Uterus (tissue), 3 donors: ENCODE measurements at regions not wholly inside any gene's neighbourhood (a gene's known extent, or its start where the extent isn't known, plus 50 kb on each side); places are given as distances from the start of the nearest gene placed in this dataset.

ENCODE experiments used
- DNase-seq, 2 donors: peaks; one replicate each; pipeline ENCODE4 v3.0.0-alpha.2; 2019 to 2020
- H3K27ac ChIP-seq, 2 donors: fragments of 200-600 bp; sonication (generic); 1 replicate in 1 of 2; 2 replicates in 1 of 2; pipeline ENCODE4 v1.5.1; 2016 to 2018
- H3K27me3 ChIP-seq, 2 donors: fragments of 200-600 bp; sonication (generic); one replicate each; pipeline ENCODE4 v1.5.1; 2018 to 2019; ENCODE audit warnings: control low read depth in 1 of 2
- H3K36me3 ChIP-seq, 2 donors: fragments of 200-600 bp; sonication (generic); one replicate each; pipeline ENCODE4 v1.5.1; 2019; ENCODE audit warnings: control low read depth in 1 of 2
- H3K4me1 ChIP-seq, 2 donors: fragments of 200-600 bp; sonication (generic); one replicate each; pipeline ENCODE4 v1.5.1; 2018 to 2019; ENCODE audit warnings: control low read depth in 1 of 2
- H3K4me3 ChIP-seq, 2 donors: fragments of 200-600 bp; sonication (generic); 1 replicate in 1 of 2; 2 replicates in 1 of 2; pipeline ENCODE4 v1.5.1; 2018 to 2019; ENCODE audit warnings: mild to moderate bottlenecking in 1 of 2
- H3K9me3 ChIP-seq, 2 donors: fragments of 200-600 bp; sonication (generic); one replicate each; pipeline ENCODE4 v1.5.1; 2019; ENCODE audit warnings: control low read depth in 1 of 2
- POLR2A ChIP-seq, 2 donors: fragments of 450-650 bp; IDR thresholded peaks; one replicate each; pipeline ENCODE4 v1.6.1; 2016; ENCODE audit warnings: antibody characterized with exemption in 2 of 2, mild to moderate bottlenecking in 1 of 2, moderate library complexity in 1 of 2
- intact Hi-C: fragments of 100-400 bp; cut with DNase I; formaldehyde crosslinking; loops from one replicate; pipeline ENCODE4 v1.15.1; 2023; ENCODE audit warnings: low total_unique reads
- TF ChIP-seq, protein P1 (sequence below), 4 experiments: fragments of 200-600 bp in 2 of 4; fragments of 450-650 bp in 2 of 4; sonication (generic) in 2 of 4; IDR thresholded peaks; one replicate each; pipeline ENCODE4 v1.5.1; 2016 to 2019; ENCODE audit warnings: antibody characterized with exemption in 4 of 4, mild to moderate bottlenecking in 2 of 4, moderate library complexity in 1 of 4
- donor health status: DM: yes; HTN: yes; CAD: no.

GRCh38 chr11:106238704-106239360 lies 161.4 kb downstream of the AASDHPPT start:
- DNase-seq, result no peak
- Histone ChIP-seq H3K27ac (no peak overlapping the region), H3K4me1 (no peaks in the 10 kb centered on the region), H3K4me3 (no peak overlapping the region), H3K36me3 (no peaks in the 10 kb centered on the region), H3K9me3 (no peaks in the 10 kb centered on the region), H3K27me3 (no peaks in the 10 kb centered on the region)
- intact Hi-C loops, result no loop called here
- no peak for TF ChIP-seq POLR2A (IDR thresholded peaks at IDR 0.05)
- TF ChIP-seq, protein P1, sequence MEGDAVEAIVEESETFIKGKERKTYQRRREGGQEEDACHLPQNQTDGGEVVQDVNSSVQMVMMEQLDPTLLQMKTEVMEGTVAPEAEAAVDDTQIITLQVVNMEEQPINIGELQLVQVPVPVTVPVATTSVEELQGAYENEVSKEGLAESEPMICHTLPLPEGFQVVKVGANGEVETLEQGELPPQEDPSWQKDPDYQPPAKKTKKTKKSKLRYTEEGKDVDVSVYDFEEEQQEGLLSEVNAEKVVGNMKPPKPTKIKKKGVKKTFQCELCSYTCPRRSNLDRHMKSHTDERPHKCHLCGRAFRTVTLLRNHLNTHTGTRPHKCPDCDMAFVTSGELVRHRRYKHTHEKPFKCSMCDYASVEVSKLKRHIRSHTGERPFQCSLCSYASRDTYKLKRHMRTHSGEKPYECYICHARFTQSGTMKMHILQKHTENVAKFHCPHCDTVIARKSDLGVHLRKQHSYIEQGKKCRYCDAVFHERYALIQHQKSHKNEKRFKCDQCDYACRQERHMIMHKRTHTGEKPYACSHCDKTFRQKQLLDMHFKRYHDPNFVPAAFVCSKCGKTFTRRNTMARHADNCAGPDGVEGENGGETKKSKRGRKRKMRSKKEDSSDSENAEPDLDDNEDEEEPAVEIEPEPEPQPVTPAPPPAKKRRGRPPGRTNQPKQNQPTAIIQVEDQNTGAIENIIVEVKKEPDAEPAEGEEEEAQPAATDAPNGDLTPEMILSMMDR (IDR thresholded peaks at IDR 0.05), result no peak

DNA sequence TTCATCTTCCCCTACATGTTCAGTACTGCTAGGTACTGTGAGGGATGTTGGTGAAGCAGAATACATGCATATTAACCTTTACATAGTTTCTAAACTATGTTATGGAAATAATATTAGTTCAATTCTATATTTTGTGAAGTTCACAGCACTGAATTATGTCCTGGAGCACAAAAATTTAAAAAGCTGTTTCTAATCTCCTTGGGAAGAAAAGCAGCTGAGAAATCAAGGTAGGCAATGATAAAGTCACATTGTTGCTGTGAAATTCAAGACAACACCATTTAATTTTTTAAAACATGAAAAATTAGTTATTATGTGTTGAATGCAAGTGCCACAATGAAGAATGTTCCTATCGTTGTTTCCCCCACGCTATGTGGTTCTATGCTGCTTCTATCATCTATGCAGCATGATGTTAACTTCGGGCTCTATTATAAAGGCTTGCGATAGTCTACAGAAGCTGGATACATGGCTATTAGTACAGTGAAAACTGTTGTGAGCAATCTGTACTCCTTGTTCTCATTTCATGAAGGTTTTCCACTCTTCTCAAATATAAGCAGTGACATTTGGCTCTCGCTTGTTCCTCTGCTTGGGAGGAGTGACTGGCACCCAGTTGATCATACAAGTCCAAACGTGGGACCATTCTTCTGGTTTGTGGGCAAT lies 164.3 kb downstream of the AASDHPPT start:
- H3K4me1 ChIP-seq, result no peaks in the 10 kb centered on the region
- no peak overlapping the region for H3K4me3 ChIP-seq
- no peak overlapping the region for H3K27ac ChIP-seq
- no peaks in the 10 kb centered on the region for H3K27me3 ChIP-seq
- intact Hi-C loops, result no loop called here
- no peaks in the 10 kb centered on the region for H3K36me3 ChIP-seq
- no peaks in the 10 kb centered on the region for H3K9me3 ChIP-seq
- no peak for DNase-seq
- TF ChIP-seq POLR2A (IDR thresholded peaks at IDR 0.05), result no peak
- TF ChIP-seq, protein P1 (IDR thresholded peaks at IDR 0.05), result no peak

DNA sequence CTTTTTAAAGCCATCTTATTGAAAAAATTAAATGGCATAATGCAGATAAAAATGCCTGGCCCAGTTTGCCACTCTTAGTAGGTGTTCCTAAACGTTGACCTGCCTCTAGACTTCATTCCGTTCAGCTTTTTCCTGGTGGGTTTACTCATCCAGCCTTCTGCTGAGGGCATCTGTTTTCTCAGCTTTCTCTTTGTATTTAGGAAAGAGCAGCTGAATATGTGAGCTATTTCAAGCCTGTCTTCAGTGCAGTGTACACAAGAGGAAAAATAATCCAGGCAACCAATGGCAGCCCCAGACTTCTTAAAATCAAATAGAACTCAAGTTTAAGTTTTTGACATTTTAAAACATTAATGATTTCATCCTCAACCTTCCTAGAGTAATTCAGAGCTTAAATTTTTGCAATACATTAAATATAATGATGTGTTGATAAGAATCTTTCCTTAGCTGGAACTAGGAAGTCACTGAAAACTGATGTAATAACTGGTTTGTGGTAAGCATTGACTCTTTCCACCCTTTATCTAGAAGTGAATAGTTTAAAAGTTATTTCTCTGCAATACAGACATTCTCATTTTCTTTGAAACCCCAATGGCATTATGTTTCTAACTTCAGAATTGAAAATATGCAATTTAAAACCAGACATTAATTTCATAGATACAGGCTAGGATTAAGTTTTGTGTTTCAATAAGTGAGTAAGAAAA lies 165.4 kb downstream of the AASDHPPT start:
- Histone ChIP-seq H3K36me3 (no peaks in the 10 kb centered on the region), H3K4me1 (no peaks in the 10 kb centered on the region), H3K27ac (no peak overlapping the region), H3K27me3 (no peaks in the 10 kb centered on the region), H3K9me3 (no peaks in the 10 kb centered on the region), H3K4me3 (no peak overlapping the region)
- DNase-seq, result no peak
- intact Hi-C loops, result no loop called here
- TF ChIP-seq, protein P1 (IDR thresholded peaks at IDR 0.05), result no peak
- TF ChIP-seq POLR2A (IDR thresholded peaks at IDR 0.05), result no peak

DNA sequence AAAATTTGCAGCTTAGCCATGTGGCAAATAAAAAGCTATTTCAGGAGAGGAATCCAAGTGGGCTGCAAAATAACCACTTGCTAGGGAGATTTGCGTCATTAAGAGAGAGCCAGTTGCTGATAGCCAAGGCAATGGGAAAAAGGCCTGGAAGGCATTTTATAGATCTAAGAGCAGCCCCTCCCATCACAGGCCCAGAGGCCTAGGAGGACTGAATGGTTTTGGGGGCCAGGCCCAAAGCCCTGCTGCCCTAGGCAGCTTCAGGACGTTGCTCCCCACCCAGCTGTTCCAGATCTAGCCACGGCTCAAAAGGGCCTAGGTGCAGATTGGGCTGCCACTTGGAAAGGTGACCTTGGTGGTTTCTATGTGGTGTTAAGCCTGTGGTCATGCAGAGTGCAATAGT lies 169.0 kb downstream of the AASDHPPT start:
- no peak for TF ChIP-seq POLR2A (IDR thresholded peaks at IDR 0.05)
- TF ChIP-seq, protein P1 (IDR thresholded peaks at IDR 0.05), result no peak
- DNase-seq, result no peak
- H3K4me1 ChIP-seq, result no peaks in the 10 kb centered on the region
- H3K4me3 ChIP-seq, result no peak overlapping the region
- H3K27me3 ChIP-seq, result no peaks in the 10 kb centered on the region
- no peak overlapping the region for H3K27ac ChIP-seq
- no peaks in the 10 kb centered on the region for H3K36me3 ChIP-seq
- intact Hi-C loops, result no loop called here
- no peaks in the 10 kb centered on the region for H3K9me3 ChIP-seq
